Jurkat, Clone E6-1 (cell line): ENCODE measurements at regions not wholly inside any gene's neighbourhood (a gene's known extent, or its start where the extent isn't known, plus 50 kb on each side); places are given as distances from the start of the nearest gene placed in this dataset.
"Not testable (repeated sequence)": the region's sequence is repeated elsewhere in the genome, so short reads cannot be mapped to it uniquely, and the experiment has no call there.

Source experiments
- DNase-seq: peaks from one replicate; pipeline ENCODE4 v3.0.0-alpha.2; 2011; ENCODE audit warnings: low read depth, low spot score
- H3K4me3 ChIP-seq: 2 replicates; pipeline ENCODE4 v1.5.1; 2011; ENCODE audit warnings: mild to moderate bottlenecking, low read length, control low read depth, moderate library complexity

DNA sequence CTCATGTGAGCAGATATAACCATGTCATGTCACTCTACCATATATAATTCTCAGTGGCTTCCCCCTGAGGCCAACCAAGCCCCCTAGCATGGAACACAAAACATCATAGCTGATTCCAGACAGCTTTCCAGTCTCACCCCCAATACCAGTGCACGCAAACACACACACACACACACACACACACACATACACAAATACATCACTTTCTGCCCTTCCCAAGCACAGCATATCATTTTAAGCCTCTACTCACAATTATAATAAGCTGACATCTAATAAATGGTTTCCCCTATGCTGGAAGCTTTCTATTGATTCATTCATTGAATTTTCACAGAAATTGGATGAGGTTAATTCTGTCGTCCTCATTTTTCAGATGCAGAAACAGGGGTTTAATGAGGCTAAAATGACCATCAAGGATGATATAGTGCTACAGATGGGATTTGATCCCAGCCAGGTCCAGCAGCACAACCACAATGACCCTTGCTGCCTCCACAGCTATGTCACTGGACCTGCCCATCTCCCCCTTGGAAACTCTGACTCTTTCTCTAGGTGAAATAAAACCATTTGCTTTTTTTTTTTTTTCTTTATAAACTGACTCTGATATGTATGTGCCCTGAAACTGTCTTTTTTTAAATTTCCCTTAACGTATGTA, 131.1 kb downstream of the TMEM114 start:
- no peak for DNase-seq
- H3K4me3 ChIP-seq, result no peak overlapping the region

DNA sequence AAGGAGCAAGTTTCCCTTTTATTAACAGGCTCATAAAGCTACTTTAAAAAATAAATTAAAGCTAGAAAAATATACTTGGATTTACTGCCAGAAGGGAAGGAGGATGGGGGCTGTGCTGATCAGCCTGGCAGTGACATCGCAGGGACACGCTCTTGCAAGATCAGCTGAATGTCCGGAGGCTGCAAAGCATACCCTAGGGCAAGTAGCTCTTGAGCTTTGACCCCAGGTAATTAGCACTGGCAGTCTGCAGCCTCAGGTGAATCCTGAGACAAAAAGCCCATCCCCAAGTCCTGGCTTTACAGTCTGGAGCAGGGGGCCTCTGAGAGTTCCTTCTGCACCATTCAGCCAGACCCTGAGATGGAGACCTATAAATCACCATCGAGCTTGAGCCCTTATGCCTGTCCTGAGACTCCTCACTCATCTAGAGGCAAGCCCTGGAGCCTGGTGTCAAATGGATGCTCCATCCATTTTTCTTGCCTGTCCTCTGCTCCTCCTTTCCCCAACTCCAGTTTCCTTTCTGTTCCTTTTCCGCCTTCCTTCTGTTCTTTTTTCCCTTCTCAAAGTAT, 131.7 kb downstream of the TMEM114 start:
- H3K4me3 ChIP-seq, result no peak overlapping the region
- no peak for DNase-seq

DNA sequence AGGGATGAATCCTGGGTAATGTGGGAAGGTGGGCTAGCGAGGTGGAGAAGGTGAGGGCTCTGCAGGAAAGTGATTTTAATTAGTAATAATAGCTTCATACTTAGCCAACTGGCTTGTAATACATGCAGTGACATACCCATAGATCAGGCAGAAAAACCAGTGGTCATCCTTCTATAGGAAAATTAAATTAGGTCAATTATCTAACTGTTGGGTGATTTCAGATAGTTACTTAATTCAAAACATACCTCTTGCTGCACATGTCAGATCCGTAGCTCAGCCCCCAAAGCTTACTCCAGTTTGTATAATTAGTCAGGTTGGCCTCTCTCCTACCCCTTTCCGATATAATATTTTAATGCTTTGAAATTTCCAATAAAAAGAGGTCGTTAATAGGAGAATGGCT, 137.0 kb downstream of the TMEM114 start:
- no peak for DNase-seq
- no peak overlapping the region for H3K4me3 ChIP-seq

DNA sequence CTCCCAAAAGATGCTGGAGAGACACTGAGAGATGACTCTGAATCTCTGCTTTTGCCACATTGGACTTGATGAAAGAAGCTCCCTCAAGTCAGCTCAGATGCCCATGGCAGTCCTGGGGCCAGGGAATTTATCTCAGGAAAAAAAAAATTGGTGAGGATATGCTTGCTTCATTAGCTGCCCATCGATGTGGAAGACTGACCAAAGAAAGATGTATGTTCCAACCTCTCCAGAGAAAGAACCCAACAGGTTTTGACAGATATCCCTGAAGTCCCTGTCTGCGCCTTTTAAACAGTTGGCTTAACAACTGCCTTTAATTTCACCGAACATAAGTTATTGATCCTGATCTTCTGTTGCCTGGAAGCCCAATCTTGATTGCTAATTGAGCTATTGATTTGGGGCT, 137.4 kb downstream of the TMEM114 start:
- DNase-seq, result no peak
- no peak overlapping the region for H3K4me3 ChIP-seq

DNA sequence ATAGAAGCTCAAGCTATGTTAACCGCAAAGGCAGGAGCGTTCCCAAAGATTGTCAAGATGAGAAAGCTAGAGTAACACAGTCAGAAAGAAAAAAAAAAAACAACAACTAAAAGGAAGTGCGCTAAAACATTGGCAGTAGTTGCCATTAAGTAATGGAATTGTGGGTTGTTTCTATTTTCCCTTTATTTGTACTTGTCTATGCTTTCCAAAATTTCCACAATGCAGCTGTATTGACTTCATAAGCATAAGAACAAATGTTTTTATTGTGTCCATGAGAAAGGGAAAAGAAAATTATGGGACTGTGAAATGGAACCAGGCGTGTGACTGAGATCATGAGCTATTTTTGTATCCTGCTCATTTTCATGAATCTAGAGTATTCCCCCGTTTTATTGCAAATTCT, 153.4 kb downstream of the TMEM114 start:
- H3K4me3 ChIP-seq, result no peak overlapping the region
- no peak for DNase-seq

DNA sequence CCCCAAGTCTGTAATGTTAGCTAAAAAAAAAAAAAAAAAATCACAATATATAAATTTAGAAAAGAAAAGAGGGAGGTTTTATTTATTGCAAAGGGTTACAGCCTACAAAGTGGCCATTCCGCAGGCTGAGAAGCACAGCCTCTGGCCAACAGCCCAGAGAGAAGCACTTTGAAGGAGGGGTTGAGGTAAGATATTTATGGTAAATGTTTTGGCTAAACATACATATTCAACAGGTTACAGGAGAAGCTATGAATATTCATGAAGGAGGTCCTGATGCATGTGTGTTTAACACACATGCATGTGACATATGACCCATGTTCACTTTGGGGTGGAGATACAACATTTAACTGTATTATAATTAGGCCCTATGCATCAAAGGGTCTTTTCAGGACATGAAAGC, 158.5 kb downstream of the TMEM114 start:
- no peak overlapping the region for H3K4me3 ChIP-seq
- no peak for DNase-seq

DNA sequence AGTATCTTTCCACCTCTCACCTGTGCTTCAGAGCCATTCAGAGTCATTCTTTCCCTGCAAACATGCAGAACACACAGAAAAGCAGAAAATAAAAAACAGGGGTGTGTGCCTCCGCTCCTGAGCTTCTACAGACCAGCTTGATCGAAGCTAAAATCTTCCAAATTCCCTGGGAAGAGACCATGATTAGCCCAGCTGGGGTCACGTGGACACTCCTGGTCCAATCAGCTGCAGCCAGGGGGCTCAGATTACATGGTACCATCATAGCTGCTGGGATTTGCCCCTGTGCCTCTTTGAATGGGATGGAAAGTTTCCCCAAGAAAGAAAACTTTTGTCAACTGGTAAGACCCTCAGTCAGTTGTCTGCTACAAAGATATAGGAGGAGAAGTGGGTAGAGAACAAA, 159.9 kb downstream of the TMEM114 start:
- DNase-seq, result no peak
- H3K4me3 ChIP-seq, result no peak overlapping the region

DNA sequence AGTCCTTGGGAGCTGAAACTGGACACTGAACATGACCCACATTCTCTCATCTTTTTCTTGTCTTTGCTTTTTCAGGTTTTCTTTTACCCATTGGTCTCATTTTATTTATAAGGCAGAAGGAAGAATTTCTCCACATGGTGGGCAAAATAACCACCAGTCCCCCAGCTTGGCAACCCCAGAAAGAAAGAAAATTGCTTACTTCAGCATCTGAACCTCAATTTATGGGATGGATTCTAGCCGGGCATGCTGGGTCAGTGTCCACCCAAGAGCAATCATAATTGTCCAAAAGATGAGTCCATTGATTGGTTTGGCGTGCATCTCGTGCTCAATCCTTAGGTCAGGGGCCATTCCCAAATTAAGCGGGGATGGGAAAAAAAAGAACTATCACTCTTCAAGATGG, 163.7 kb downstream of the TMEM114 start:
- no peak for DNase-seq
- no peak overlapping the region for H3K4me3 ChIP-seq

DNA sequence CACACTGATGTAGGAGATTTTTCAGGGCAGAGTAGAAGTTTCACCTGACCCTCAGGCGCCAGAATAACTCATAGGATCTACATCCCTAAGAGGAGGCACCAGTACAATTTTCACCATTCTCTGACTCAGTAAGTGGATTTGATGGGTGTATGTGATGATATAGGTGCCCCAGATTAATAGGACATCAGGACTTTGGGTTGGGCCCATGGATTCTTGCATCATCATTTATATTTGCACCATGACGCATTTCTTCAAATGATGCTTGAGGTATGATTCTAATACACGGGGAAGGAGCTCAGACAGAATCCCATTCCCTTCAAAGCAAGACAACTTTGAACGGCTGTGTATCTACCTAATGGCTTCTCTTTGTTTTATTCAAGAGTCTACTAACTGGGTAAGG, 173.2 kb downstream of the TMEM114 start:
- H3K4me3 ChIP-seq, result no peak overlapping the region
- DNase-seq, result no peak

DNA sequence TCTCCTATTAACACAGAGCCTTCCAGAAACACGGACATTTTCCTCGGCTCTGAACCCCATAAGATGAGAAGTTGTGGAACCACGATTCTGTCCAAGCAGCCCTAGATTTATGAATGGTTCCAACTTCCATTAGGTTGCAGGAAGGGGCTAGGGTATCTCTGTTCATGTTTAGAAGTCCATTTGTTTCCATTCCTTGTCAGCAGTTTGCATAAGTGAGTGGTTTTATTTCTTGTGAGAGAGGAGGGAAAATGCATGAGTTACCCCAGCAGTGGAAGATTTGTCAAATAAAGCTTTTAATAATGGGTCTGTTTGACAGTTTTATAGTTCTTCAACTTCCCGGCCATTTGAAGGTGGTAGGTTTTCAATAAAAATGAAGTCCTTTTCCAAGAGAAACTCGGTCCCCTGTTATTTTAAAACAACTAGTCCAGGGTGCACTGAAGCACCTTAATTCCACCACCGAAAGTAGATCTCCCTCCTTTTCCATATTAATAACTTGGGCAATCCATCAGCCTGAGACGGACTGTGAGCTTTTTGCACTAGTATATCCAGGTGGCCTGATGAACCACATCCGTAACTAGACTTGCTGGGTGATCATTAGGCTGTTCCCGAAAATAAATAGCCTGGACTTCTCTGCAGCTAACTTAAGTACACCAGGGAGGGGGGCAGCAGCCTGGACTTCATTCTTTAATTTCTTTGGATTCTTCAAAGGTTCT, 181.3 kb downstream of the TMEM114 start:
- no peak for DNase-seq
- H3K4me3 ChIP-seq, result no peak overlapping the region

DNA sequence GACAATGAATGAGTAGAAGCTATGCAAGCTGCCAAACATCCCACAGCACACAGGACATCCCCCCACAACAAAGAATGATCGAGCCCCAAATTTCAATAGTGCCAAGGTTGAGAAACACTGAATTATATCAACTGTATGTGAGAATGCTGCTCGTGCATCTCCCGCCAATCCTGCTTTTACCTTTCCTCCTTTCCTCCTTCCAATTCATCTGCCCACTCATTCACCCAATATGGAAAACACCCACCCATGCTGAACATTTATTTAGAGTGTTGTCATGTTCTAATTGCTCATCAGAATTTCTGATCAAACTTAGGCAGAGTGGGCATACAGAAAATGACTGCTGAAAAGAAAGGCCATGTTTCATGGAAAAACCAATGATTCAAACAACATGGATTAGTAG, 183.0 kb downstream of the TMEM114 start:
- no peak for DNase-seq
- H3K4me3 ChIP-seq, result no peak overlapping the region

DNA sequence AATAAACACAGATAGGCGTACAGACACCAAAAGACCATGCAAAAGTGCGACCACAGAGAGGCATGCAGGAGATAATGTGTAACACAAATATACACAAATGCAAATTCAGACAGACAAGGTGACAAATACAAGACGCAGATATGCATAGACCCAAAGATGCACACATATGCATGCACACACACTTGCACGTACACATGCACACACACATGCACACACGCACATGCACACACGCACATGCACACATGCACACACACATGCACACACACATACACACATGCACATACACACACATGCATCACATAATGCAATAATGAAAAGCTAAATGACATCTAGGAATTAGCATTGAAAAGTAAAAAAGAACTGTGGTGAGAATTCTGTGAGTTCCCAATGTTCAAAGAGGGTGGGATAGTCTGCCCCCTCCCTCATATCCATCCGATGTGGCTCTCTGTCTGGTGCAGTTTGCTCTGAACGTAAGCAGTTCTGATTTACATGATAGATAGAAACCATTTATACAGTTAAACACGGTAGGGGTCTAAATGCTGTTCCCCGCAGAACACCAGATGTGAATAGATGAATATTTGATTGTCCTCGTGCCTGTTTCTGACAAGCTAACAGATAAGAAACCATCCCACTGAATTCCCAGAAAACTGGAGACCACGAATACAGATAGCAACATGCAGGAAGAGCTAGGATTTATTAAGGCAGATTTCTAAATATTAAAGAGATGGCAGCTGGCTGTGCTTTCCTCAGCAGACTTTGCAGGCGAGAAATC, 186.1 kb downstream of the TMEM114 start:
- no peak for DNase-seq
- no peak overlapping the region for H3K4me3 ChIP-seq

DNA sequence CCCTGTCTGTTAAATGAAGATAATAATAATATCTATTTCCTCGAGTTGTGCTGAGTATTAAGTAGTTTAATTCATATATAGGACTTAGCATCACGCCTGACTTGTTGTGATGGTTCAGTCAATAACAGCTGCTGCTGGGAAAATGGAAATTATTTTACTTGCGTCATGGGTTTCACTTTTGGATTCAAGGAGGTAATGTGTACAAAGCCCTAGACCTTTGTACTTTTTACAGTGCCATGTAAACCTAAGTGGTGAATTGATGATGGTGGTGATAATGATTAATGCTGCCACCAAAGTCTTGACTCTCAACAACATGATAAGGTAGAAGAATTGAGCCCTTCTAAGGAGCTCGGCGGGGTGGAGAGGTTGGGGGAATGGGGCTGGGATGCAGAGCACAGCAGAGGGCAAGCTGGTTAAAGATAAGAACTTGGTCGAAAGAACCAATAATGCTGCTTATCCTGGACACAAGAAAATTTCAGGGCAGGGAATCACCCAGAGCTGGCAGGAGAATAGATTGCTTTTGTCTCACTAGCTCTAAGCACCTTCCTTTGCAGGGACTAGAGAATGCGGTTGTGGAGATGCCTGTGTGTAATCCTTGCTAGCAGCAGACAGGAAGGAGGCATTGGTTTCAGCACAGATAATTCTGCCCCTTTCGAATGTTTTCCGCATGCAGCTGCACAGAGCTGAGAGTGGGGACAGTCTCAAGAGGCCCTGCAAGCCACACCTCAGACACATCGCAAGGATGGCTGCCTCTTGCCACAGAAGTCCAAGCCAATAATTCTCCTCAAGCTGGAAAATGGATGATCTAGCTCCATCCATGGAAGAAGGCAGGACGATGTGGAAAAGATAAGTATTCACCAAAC, 187.1 kb downstream of the TMEM114 start:
- no peak overlapping the region for H3K4me3 ChIP-seq
- no peak for DNase-seq

DNA sequence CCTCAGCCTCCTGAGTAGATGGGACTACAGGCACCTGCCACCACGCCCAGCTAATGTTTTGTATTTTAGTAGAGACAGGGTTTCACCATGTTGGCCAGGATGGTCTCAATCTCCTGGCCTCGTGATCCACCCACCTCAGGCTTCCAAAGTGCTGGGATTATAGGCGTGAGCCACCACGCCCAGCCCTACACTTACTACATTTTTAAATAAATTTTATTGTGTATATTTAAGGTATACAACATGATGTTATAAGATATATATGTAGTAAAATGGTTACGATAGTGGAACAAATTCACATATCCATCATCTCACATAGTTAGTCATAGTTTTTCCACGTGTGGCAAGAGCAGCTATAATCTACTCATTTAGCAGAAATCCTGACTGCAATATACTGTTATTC, 189.6 kb downstream of the TMEM114 start:
- H3K4me3 ChIP-seq, DNase-seq: not testable (repeated sequence)

DNA sequence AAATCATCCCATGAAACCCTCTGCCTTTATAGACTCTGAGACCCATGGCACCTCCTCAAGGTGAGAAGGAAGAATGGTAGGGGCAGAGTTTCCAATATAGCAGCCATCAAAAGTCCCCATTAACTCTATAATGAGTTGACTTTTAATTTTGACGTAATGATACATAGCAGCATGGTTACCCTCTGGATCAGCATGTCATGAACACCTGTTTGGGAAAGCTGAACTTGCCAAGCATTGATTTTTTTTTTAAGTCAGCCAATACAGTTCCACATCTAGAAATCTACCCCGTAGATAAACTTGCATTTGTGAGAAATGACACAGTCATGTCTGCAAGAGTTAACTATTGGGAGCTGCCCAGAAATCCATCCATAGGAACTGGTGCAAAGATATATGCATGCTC, 191.8 kb downstream of the TMEM114 start:
- no peak overlapping the region for H3K4me3 ChIP-seq
- DNase-seq, result no peak

DNA sequence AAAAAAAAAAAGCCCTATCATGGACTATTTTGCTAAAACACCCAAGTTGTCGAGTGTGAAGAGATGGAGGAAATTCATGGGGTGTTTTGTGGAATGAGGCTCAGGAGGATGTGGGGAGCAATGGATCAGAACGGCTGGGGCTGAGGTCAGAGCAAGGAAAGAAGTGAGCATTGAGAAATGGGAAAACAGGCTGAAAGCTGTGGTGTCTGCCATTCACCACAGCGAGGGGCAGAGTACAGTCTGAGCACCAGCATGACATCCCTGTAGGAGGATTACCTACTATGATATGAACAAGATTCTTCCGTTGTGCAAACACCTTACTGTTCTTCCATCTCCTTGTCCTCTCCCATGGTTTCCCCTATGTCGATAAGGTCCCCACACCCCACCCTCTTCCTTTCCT, 193.1 kb downstream of the TMEM114 start:
- H3K4me3 ChIP-seq, result no peak overlapping the region
- DNase-seq, result no peak

DNA sequence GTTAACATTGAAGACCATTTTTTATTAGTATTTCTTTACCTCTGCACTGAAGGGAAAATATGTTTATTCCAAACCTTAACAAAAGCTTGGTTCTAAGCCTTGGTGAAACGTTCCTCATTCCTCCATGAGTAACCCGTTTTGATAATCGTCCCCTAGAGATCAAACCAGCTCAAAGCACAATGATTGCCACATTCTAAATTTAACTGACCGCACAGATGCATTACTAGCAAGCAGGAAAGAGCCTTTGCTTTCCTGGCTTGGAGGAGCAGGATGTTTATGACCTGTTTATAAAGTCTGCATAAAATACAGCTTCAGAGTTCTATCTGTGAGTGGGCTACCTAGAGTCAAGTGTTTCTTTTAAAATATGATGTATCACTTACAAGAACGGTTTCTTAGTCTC, 193.8 kb downstream of the TMEM114 start:
- DNase-seq, result no peak
- no peak overlapping the region for H3K4me3 ChIP-seq

DNA sequence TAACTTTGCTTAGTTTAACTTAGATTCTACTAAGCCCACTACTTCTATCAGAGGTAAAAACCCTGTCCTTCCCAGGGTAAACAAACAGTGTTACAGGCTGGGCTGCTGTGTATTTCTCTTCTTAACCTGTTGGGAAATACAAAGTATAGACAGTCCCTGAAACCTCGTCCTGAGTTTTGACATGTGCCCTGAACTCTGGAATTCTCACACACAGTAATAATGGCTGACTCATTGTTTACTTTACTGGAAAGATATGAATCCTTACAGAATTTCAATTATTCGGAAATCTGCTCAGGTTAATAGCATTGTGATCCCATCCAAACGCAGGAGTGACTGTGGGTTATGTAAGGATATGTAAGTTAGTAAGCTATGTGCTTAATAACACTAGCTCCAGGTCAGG, 199.1 kb downstream of the TMEM114 start:
- no peak for DNase-seq

DNA sequence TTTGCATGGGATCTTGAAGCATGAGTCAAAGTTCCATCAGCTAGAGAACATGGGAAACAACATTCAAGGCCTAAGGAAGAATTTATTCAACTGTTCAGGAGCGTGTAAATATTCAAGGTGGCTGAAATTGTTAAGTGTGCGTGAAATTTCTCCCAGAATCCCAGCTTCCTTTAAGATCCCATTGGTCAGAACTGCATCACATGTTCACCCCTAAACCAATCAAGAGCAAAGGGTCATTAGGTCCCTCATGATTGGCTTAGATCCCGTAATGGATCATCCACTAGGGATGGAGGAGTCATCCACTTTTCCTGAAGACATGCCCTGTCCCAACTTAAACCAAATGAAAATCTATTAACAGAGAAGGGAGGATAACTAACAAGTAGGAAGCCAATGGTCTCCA, 201.6 kb downstream of the TMEM114 start:
- DNase-seq, result no peak
- H3K4me3 ChIP-seq, result no peak overlapping the region

More for the DNA sequence above, 199.1 kb downstream of the TMEM114 start:
- H3K4me3 ChIP-seq, result no peak overlapping the region
